IMR-90 (cell line): ENCODE measurements at regions not wholly inside any gene's neighbourhood (a gene's known extent, or its start where the extent isn't known, plus 50 kb on each side); places are given as distances from the start of the nearest gene placed in this dataset.

Source experiments
- ATAC-seq: fragments of 200-7000 bp; cut with Tn5 transposase; 2 replicates; pipeline ENCODE4 v1.9.1; 2020; ENCODE audit warnings: low read depth, mild to moderate bottlenecking, moderate library complexity
- BruUV-seq: library from RNA; stranded (reverse); fragments of 400-500 nt; replicated peaks from 2 replicates; lab custom pipeline; 2021; lab: Mats Ljungman, UMichigan
- CTCF ChIA-PET: fragments of 300-600 bp; formaldehyde crosslinking; extraction: SDS; loops from one replicate; lab custom pipeline; 2021; ENCODE audit warnings: antibody characterized with exemption; lab: Yijun Ruan, JAX
- POLR2A ChIA-PET: fragments of 300-600 bp; sonication (Branson Sonifier 250); formaldehyde crosslinking; loops from one replicate; lab custom pipeline; 2022; ENCODE audit warnings: antibody characterized with exemption; ENCODE audit not compliant: unreplicated experiment; lab: Charles Lee
- DNase-seq: peaks from one replicate; pipeline ENCODE4 v3.0.0; 2013
- H2AFZ ChIP-seq: replicated peaks from 2 replicates; pipeline ENCODE3; 2013; ENCODE audit warnings: low read length, mild to moderate bottlenecking; ENCODE audit not compliant: poor library complexity
- H2AK5ac ChIP-seq: 2 replicates; pipeline ENCODE4 v1.6.1; 2013; ENCODE audit warnings: low read depth, low read length, inconsistent platforms
- H2AK9ac ChIP-seq: replicated peaks from 2 replicates; pipeline ENCODE3; 2013; ENCODE audit warnings: mild to moderate bottlenecking, low read depth, low read length, moderate library complexity; ENCODE audit not compliant: poor library complexity
- H2BK120ac ChIP-seq: 2 replicates; pipeline ENCODE4 v1.6.1; 2013; ENCODE audit warnings: low read depth, low read length, inconsistent platforms
- H2BK15ac ChIP-seq: 3 replicates; pipeline ENCODE4 v1.6.1; 2013; ENCODE audit warnings: low read depth, low read length, inconsistent platforms
- H2BK20ac ChIP-seq: 2 replicates; pipeline ENCODE4 v1.6.1; 2013; ENCODE audit warnings: low read depth, mild to moderate bottlenecking, inconsistent platforms, low read length, moderate library complexity
- H2BK5ac ChIP-seq: 2 replicates; pipeline ENCODE4 v1.6.1; 2013; ENCODE audit warnings: mild to moderate bottlenecking, low read depth, low read length, inconsistent platforms; ENCODE audit not compliant: poor library complexity, severe bottlenecking
- H3K14ac ChIP-seq: replicated peaks from 2 replicates; pipeline ENCODE4 v1.6.1; 2013; ENCODE audit warnings: low read depth, low read length, inconsistent platforms
- H3K18ac ChIP-seq: 2 replicates; pipeline ENCODE4 v1.6.1; 2013; ENCODE audit warnings: low read depth, low read length, control low read depth
- H3K23ac ChIP-seq: 2 replicates; pipeline ENCODE4 v1.6.1; 2013; ENCODE audit warnings: low read depth, low read length, inconsistent platforms
- H3K27ac ChIP-seq: 2 replicates; pipeline ENCODE4 v1.5.1; 2013; ENCODE audit warnings: mild to moderate bottlenecking, control low read depth, low read length; ENCODE audit not compliant: insufficient read depth
- H3K27me3 ChIP-seq: 2 replicates; pipeline ENCODE4 v1.6.1; 2013; ENCODE audit warnings: low read length; ENCODE audit not compliant: control insufficient read depth, insufficient read depth
- H3K36me3 ChIP-seq: 2 replicates; pipeline ENCODE4 v1.6.1; 2013; ENCODE audit warnings: low read length, mixed read lengths; ENCODE audit not compliant: control insufficient read depth, insufficient read depth
- H3K4ac ChIP-seq: 2 replicates; pipeline ENCODE4 v1.6.1; 2013; ENCODE audit warnings: low read depth, low read length, inconsistent platforms
- H3K4me1 ChIP-seq: 2 replicates; pipeline ENCODE4 v1.6.1; 2013; ENCODE audit warnings: low read length, mixed read lengths; ENCODE audit not compliant: control insufficient read depth, insufficient read depth
- H3K4me2 ChIP-seq: 2 replicates; pipeline ENCODE4 v1.6.1; 2013; ENCODE audit warnings: low read depth, mild to moderate bottlenecking, control low read depth, low read length, moderate library complexity
- H3K4me3 ChIP-seq: 2 replicates; pipeline ENCODE4 v1.5.1; 2013; ENCODE audit warnings: low read depth, mild to moderate bottlenecking, control low read depth, low read length, moderate library complexity; ENCODE audit not compliant: insufficient read depth
- H3K56ac ChIP-seq: 2 replicates; pipeline ENCODE4 v1.6.1; 2013; ENCODE audit warnings: low read length, inconsistent platforms; ENCODE audit not compliant: insufficient read depth; ENCODE audit errors: extremely low read depth
- H3K79me1 ChIP-seq, 2 experiments: 2 replicates each; pipeline ENCODE4 v1.6.1; 2013; ENCODE audit warnings: low read length in 2 of 2, inconsistent platforms in 1 of 2, low read depth in 1 of 2
- H3K9ac ChIP-seq: 2 replicates; pipeline ENCODE4 v1.6.1; 2013; ENCODE audit warnings: low read depth, low read length, control low read depth
- H3K9me1 ChIP-seq: 2 replicates; pipeline ENCODE4 v1.6.1; 2013; ENCODE audit warnings: low read length, inconsistent platforms; ENCODE audit not compliant: insufficient read depth
- H3K9me3 ChIP-seq: 2 replicates; pipeline ENCODE4 v1.6.1; 2013; ENCODE audit warnings: low read length; ENCODE audit not compliant: control insufficient read depth, insufficient read depth
- H4K20me1 ChIP-seq: 2 replicates; pipeline ENCODE4 v1.6.1; 2013; ENCODE audit warnings: low read length, inconsistent platforms; ENCODE audit not compliant: insufficient read depth
- H4K5ac ChIP-seq: 2 replicates; pipeline ENCODE4 v1.6.1; 2013; ENCODE audit warnings: mild to moderate bottlenecking, low read depth, low read length, control low read depth
- H4K8ac ChIP-seq, 2 experiments: 2 replicates each; pipeline ENCODE4 v1.6.1; 2013; ENCODE audit warnings: low read depth in 2 of 2, low read length in 2 of 2, control low read depth in 1 of 2, inconsistent platforms in 1 of 2
- H4K91ac ChIP-seq: 2 replicates; pipeline ENCODE4 v1.6.1; 2013; ENCODE audit warnings: low read depth, low read length, inconsistent platforms; ENCODE audit not compliant: insufficient read depth
- BHLHE40 ChIP-seq: fragments of 150-350 bp; IDR thresholded peaks from 2 replicates; pipeline ENCODE4 v1.6.1; 2016; ENCODE audit warnings: mild to moderate bottlenecking, low read depth, low read length
- CEBPB ChIP-seq: IDR thresholded peaks from 2 replicates; pipeline ENCODE4 v1.6.1; 2012; ENCODE audit warnings: low read depth, low read length, improper control_type of control experiment
- CHD1 ChIP-seq: IDR thresholded peaks from 2 replicates; pipeline ENCODE4 v1.6.1; 2012; ENCODE audit warnings: low read depth, low read length, improper control_type of control experiment
- CTCF ChIP-seq: conservative IDR thresholded peaks from 2 replicates; pipeline ENCODE4 v1.5.1; 2012; ENCODE audit warnings: mild to moderate bottlenecking, low read depth, low read length, improper control_type of control experiment
- FOS ChIP-seq: fragments of 150-350 bp; IDR thresholded peaks from 2 replicates; pipeline ENCODE4 v1.6.1; 2016; ENCODE audit warnings: low read depth, low read length
- MAFK ChIP-seq: IDR thresholded peaks from 2 replicates; pipeline ENCODE4 v1.6.1; 2012; ENCODE audit warnings: low read depth, low read length, improper control_type of control experiment
- MAZ ChIP-seq: IDR thresholded peaks from 2 replicates; pipeline ENCODE4 v1.6.1; 2012; ENCODE audit warnings: low read depth, mild to moderate bottlenecking, low read length, improper control_type of control experiment, moderate library complexity, borderline replicate concordance
- MXI1 ChIP-seq: IDR thresholded peaks from 2 replicates; pipeline ENCODE4 v1.6.1; 2012; ENCODE audit warnings: low read depth, mild to moderate bottlenecking, low read length, moderate library complexity, borderline replicate concordance
- NFE2L2 ChIP-seq: fragments of 150-350 bp; IDR thresholded peaks from 2 replicates; pipeline ENCODE4 v1.6.1; 2016; ENCODE audit warnings: low read depth, mild to moderate bottlenecking, low read length
- POLR2A ChIP-seq: IDR thresholded peaks from 2 replicates; pipeline ENCODE4 v1.6.1; 2012; ENCODE audit warnings: mild to moderate bottlenecking, low read depth, low read length
- RAD21 ChIP-seq: IDR thresholded peaks from 2 replicates; pipeline ENCODE4 v1.6.1; 2012; ENCODE audit warnings: low read length, improper control_type of control experiment
- RCOR1 ChIP-seq: IDR thresholded peaks from 2 replicates; pipeline ENCODE4 v1.6.1; 2012; ENCODE audit warnings: mild to moderate bottlenecking, low read length, improper control_type of control experiment; ENCODE audit not compliant: insufficient replicate concordance
- RFX5 ChIP-seq: IDR thresholded peaks from 2 replicates; pipeline ENCODE4 v1.8.0; 2012; ENCODE audit warnings: low read depth, mild to moderate bottlenecking, low read length, moderate library complexity
- SMC3 ChIP-seq: fragments of 150-350 bp; IDR thresholded peaks from 2 replicates; pipeline ENCODE4 v1.6.1; 2016; ENCODE audit warnings: low read depth, mild to moderate bottlenecking, antibody characterized with exemption, low read length, moderate library complexity
- dilution Hi-C: fragments of 300-500 bp; cut with HindIII; formaldehyde crosslinking; loops from one replicate; pipeline ENCODE4 v1.14.3; 2018; ENCODE audit warnings: low sequenced_read_pairs; ENCODE audit not compliant: unreplicated experiment
- in situ Hi-C: fragments of 300-500 bp; cut with MboI; formaldehyde crosslinking; loops from 3 replicates; pipeline ENCODE4 v1.14.3; 2019; ENCODE audit warnings: low sequenced_read_pairs, inconsistent platforms, mixed read lengths
- intact Hi-C: fragments of 100-400 bp; cut with micrococcal nuclease; formaldehyde crosslinking; loops from 2 replicates; pipeline ENCODE4 v1.10.0; 2022
- TF ChIP-seq, protein P1 (sequence below): fragments of 150-350 bp; IDR thresholded peaks from 2 replicates; pipeline ENCODE4 v1.6.1; 2017; ENCODE audit warnings: mild to moderate bottlenecking, antibody characterized with exemption, low read length, low read depth

- POLR2A ChIA-PET, result interaction anchor here (0.7 kb wide), 1 partner anchor 843 kb away, joined by 5 read pairs; no protein-coding TSS in a partner anchor
- Histone ChIP-seq H3K4ac (no peak overlapping the region), H2BK15ac (no peak overlapping the region), H3K4me2 (no peak overlapping the region), H2AK5ac (no peak overlapping the region), H3K9ac (no peak overlapping the region), H3K14ac (no peak overlapping the region), H3K9me3 (no peaks in the 10 kb centered on the region), H3K9me1 (no peaks in the 10 kb centered on the region), H3K4me3 (no peak overlapping the region), H2BK120ac (no peak overlapping the region), H4K8ac (no peak overlapping the region), H4K20me1 (no peaks in the 10 kb centered on the region), H3K4me1 (no peaks in the 10 kb centered on the region), H2BK5ac (no peak overlapping the region), H3K27me3 (no peaks in the 10 kb centered on the region; the same call in 1 of the 2 replicates), H3K23ac (no peak overlapping the region), H4K91ac (no peak overlapping the region), H2BK20ac (no peak overlapping the region), H2AK9ac (no peak overlapping the region), H3K18ac (no peak overlapping the region), H3K79me1 (no peaks in the 10 kb centered on the region), H4K5ac (no peak overlapping the region), H3K27ac (no peak overlapping the region), H3K36me3 (no peaks in the 10 kb centered on the region), H2AFZ (no peak overlapping the region), H3K56ac (no peak overlapping the region)
- dilution Hi-C loops (no loop called here), intact Hi-C loops (no loop called here), in situ Hi-C loops (no loop called here)
- ATAC-seq (no peak), DNase-seq (no peak)
- TF ChIP-seq CTCF (no peak), MAZ (no peak), CHD1 (no peak), RAD21 (no peak), NFE2L2 (no peak), SMC3 (no peak), RFX5 (no peak), CEBPB (no peak), BHLHE40 (no peak), POLR2A (no peak), MXI1 (no peak), FOS (no peak), RCOR1 (no peak), MAFK (no peak)
- TF ChIP-seq, protein P1, sequence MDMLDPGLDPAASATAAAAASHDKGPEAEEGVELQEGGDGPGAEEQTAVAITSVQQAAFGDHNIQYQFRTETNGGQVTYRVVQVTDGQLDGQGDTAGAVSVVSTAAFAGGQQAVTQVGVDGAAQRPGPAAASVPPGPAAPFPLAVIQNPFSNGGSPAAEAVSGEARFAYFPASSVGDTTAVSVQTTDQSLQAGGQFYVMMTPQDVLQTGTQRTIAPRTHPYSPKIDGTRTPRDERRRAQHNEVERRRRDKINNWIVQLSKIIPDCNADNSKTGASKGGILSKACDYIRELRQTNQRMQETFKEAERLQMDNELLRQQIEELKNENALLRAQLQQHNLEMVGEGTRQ, result no peak
- CTCF ChIA-PET, result no interaction called here
- BruUV-seq, result no TSS peak
Observed at GRCh38 chr9:90052366-90052765, 447.6 kb downstream of the GADD45G start.
